Testis (tissue), 2 donors: ENCODE measurements at regions not wholly inside any gene's neighbourhood (a gene's known extent, or its start where the extent isn't known, plus 50 kb on each side); places are given as distances from the start of the nearest gene placed in this dataset.

ENCODE experiments used
- CTCF ChIP-seq, 3 experiments: fragments of 450-650 bp in 2 of 3; fragments of 200-600 bp in 1 of 3; sonication (generic) in 1 of 3; IDR thresholded peaks; one replicate each; pipeline ENCODE4 v1.5.1; 2016 to 2019; ENCODE audit warnings: antibody characterized with exemption in 3 of 3, mild to moderate bottlenecking in 2 of 3, moderate library complexity in 1 of 3
- POLR2A ChIP-seq: fragments of 450-650 bp; IDR thresholded peaks from one replicate; pipeline ENCODE4 v1.6.1; 2017; ENCODE audit warnings: antibody characterized with exemption, mild to moderate bottlenecking, moderate library complexity

GRCh38 chr4:89590128-89590527 lies 246.8 kb downstream of the SNCA start:
- TF ChIP-seq CTCF (IDR thresholded peaks at IDR 0.05) (no peak), POLR2A (no peak)
